ENCODE measurements at regions not wholly inside any gene's neighbourhood (a gene's known extent, or its start where the extent isn't known, plus 50 kb on each side); places are given as distances from the start of the nearest gene placed in this dataset.

- no peak for DNase-seq (ENCODE audit: low read depth in 2 of 3, low spot score in 2 of 3)
These were observed 930.7 kb downstream of the BRD1 start for GRCh38 chr22:48896766-48897644.

- DNase-seq (ENCODE audit: low read depth in 2 of 3, low spot score in 2 of 3), result no peak
These were observed 931.6 kb downstream of the BRD1 start for GRCh38 chr22:48895831-48896765.

GRCh38 chr22:48895336-48895735 lies 932.3 kb downstream of the BRD1 start:
- no peak for DNase-seq (ENCODE audit: low read depth in 2 of 3, low spot score in 2 of 3)

GRCh38 chr22:48894804-48895250 lies 932.8 kb downstream of the BRD1 start:
- DNase-seq (ENCODE audit: low read depth in 2 of 3, low spot score in 2 of 3), result no peak

- no peak for DNase-seq (ENCODE audit: low read depth in 2 of 3, low spot score in 2 of 3)
These were observed 933.5 kb downstream of the BRD1 start for GRCh38 chr22:48894064-48894671.

- no peak for DNase-seq (ENCODE audit: low read depth in 2 of 3, low spot score in 2 of 3)
These were observed 934.2 kb downstream of the BRD1 start for GRCh38 chr22:48893288-48894063.

GRCh38 chr22:48892578-48893287 lies 934.9 kb downstream of the BRD1 start:
- DNase-seq (ENCODE audit: low read depth in 2 of 3, low spot score in 2 of 3), result no peak

- DNase-seq (ENCODE audit: low read depth in 2 of 3, low spot score in 2 of 3), result no peak
These were observed 935.7 kb downstream of the BRD1 start for GRCh38 chr22:48891688-48892577.

- no peak for DNase-seq (ENCODE audit: low read depth in 2 of 3, low spot score in 2 of 3)
These were observed 936.7 kb downstream of the BRD1 start for GRCh38 chr22:48890693-48891554.

- DNase-seq (ENCODE audit: low read depth in 2 of 3, low spot score in 2 of 3), result no peak
These were observed 937.6 kb downstream of the BRD1 start for GRCh38 chr22:48889887-48890692.

GRCh38 chr22:48889209-48889830 lies 938.4 kb downstream of the BRD1 start:
- no peak for DNase-seq (ENCODE audit: low read depth in 2 of 3, low spot score in 2 of 3)

- DNase-seq (ENCODE audit: low read depth in 2 of 3, low spot score in 2 of 3), result no peak
These were observed 939.0 kb downstream of the BRD1 start for GRCh38 chr22:48888466-48889208.

GRCh38 chr22:48887394-48888332 lies 940.0 kb downstream of the BRD1 start:
- no peak for DNase-seq (ENCODE audit: low read depth in 2 of 3, low spot score in 2 of 3)

GRCh38 chr22:48886604-48887393 lies 940.9 kb downstream of the BRD1 start:
- no peak for DNase-seq (ENCODE audit: low read depth in 2 of 3, low spot score in 2 of 3)

All from activated CD8-positive, alpha-beta memory T cell treated with anti-CD3 and anti-CD28 coated beads for 48 hours (primary cell).